HL-60 (cell line): ENCODE measurements at regions not wholly inside any gene's neighbourhood (a gene's known extent, or its start where the extent isn't known, plus 50 kb on each side); places are given as distances from the start of the nearest gene placed in this dataset.

Source experiments
- CTCF ChIP-seq: IDR thresholded peaks from one replicate; pipeline ENCODE4 v1.5.1; 2011; ENCODE audit warnings: low read length, control low read depth, inconsistent platforms; ENCODE audit not compliant: insufficient read depth
- POLR2AphosphoS5 ChIP-seq: IDR thresholded peaks from 2 replicates; pipeline ENCODE4 v1.6.1; 2012; ENCODE audit warnings: low read depth

DNA sequence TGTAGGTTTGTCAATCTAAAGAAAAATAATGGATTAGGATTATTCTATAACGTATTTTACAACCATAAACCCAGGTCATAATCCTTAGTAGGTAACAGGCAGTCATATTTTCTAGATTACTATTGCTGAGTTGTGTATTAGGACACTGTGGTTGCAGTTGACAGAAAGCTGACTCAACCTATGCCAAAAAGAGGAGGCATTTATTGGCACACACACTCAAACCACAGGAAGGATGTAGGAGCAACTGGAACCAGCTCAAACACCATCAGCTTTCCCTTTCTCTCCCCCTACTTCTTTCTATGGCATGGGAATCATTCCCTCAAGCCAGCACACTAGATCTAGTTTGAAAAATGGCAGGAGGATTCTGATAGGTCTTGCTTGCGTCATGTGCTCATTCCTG is 136.4 kb upstream of the FAM9C start:
- no peak for TF ChIP-seq CTCF
- no peak for TF ChIP-seq POLR2AphosphoS5
